ENCODE measurements at regions not wholly inside any gene's neighbourhood (a gene's known extent, or its start where the extent isn't known, plus 50 kb on each side); places are given as distances from the start of the nearest gene placed in this dataset.

DNA sequence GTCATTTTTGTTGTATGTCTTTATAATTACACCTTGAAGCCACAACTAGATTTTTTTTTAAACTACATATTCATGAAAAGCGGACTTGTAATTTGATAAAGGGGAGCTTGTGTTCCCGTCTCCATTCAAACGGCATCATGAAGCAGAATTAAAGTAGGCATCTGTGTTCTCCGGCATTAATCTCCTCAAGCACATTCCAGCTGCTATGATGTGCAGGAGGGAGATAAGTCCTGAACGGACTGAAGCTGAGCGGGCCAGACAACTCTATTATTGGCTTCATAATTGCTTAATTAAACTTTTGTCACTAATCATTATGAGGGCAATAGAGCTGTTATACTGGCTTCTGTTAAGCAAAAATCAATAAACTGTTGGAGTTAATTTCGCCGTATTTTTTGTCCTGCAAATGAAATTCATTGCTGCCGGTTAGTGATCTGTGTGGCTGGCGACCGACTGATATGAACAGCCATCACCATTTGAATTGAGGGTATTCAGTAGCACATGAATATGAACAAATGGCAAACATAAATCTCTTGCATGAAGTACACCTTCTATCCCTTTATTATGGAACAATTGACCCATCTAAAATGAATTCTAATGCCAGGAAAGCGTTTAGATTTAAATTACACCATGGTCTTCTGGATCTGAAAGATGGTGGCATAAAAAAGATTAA is 408.8 kb upstream of the IRX1 start:
- no peak for TF ChIP-seq ZMAT4 (CRISPR knock-in tag; IDR thresholded peaks at IDR 0.05)
- TF ChIP-seq, protein P1, sequence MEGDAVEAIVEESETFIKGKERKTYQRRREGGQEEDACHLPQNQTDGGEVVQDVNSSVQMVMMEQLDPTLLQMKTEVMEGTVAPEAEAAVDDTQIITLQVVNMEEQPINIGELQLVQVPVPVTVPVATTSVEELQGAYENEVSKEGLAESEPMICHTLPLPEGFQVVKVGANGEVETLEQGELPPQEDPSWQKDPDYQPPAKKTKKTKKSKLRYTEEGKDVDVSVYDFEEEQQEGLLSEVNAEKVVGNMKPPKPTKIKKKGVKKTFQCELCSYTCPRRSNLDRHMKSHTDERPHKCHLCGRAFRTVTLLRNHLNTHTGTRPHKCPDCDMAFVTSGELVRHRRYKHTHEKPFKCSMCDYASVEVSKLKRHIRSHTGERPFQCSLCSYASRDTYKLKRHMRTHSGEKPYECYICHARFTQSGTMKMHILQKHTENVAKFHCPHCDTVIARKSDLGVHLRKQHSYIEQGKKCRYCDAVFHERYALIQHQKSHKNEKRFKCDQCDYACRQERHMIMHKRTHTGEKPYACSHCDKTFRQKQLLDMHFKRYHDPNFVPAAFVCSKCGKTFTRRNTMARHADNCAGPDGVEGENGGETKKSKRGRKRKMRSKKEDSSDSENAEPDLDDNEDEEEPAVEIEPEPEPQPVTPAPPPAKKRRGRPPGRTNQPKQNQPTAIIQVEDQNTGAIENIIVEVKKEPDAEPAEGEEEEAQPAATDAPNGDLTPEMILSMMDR (IDR thresholded peaks at IDR 0.05): no peak
- no peak for TF ChIP-seq USF1 (CRISPR knock-in tag; IDR thresholded peaks at IDR 0.05)
- no peak for TF ChIP-seq FOXK1 (CRISPR knock-in tag; IDR thresholded peaks at IDR 0.05)
- TF ChIP-seq E2F1 (CRISPR knock-in tag; IDR thresholded peaks at IDR 0.05): no peak
- TF ChIP-seq NR3C1 (CRISPR knock-in tag; conservative IDR thresholded peaks at IDR 0.05; ENCODE audit: low read depth): no peak
- TF ChIP-seq TCF7 (CRISPR knock-in tag; IDR thresholded peaks at IDR 0.05; ENCODE audit: low read depth): no peak

Data from WTC11 (cell line).